ENCODE measurements at regions not wholly inside any gene's neighbourhood (a gene's known extent, or its start where the extent isn't known, plus 50 kb on each side); places are given as distances from the start of the nearest gene placed in this dataset.

GRCh38 chr1:48084826-48085225 is 87.6 kb upstream of the TRABD2B start:
- no peaks in the 10 kb centered on the region for H3K36me3 ChIP-seq (ENCODE audit: insufficient read depth, low read length)
- peaks cover 24% of the 10 kb centered on the region for H3K27me3 ChIP-seq (ENCODE audit: insufficient read depth, low read length)
- H3K4me1 ChIP-seq (ENCODE audit: control insufficient read depth, insufficient read depth, low read length, unreplicated experiment) = no peaks in the 10 kb centered on the region
- H3K27ac ChIP-seq (ENCODE audit: low read depth, low read length) = no peak overlapping the region
- H2AFZ ChIP-seq (ENCODE audit: low read length, unreplicated experiment) = no peak overlapping the region
- no peaks in the 10 kb centered on the region for H3K79me2 ChIP-seq (ENCODE audit: control insufficient read depth, insufficient read depth, low read length, unreplicated experiment)
- no peak overlapping the region for H3K4me3 ChIP-seq (ENCODE audit: low read depth, low read length)

GRCh38 chr1:48082271-48082962 is 85.2 kb upstream of the TRABD2B start:
- no peaks in the 10 kb centered on the region for H3K4me1 ChIP-seq (ENCODE audit: control insufficient read depth, insufficient read depth, low read length, unreplicated experiment)
- H3K79me2 ChIP-seq (ENCODE audit: control insufficient read depth, insufficient read depth, low read length, unreplicated experiment) = no peaks in the 10 kb centered on the region
- no peak overlapping the region for H3K27ac ChIP-seq (ENCODE audit: low read depth, low read length)
- H3K4me3 ChIP-seq (ENCODE audit: low read depth, low read length) = no peak overlapping the region
- no peaks in the 10 kb centered on the region for H3K36me3 ChIP-seq (ENCODE audit: insufficient read depth, low read length)
- H2AFZ ChIP-seq (ENCODE audit: low read length, unreplicated experiment) = no peak overlapping the region
- H3K27me3 ChIP-seq (ENCODE audit: insufficient read depth, low read length) = peaks cover 31% of the 10 kb centered on the region

- Histone ChIP-seq H3K27me3 (ENCODE audit: insufficient read depth, low read length) (peaks cover 33% of the 10 kb centered on the region), H3K4me1 (ENCODE audit: control insufficient read depth, insufficient read depth, low read length, unreplicated experiment) (no peaks in the 10 kb centered on the region), H3K36me3 (ENCODE audit: insufficient read depth, low read length) (no peaks in the 10 kb centered on the region)
These were observed 83.4 kb upstream of the TRABD2B start for GRCh38 chr1:48080331-48081255.

GRCh38 chr1:48079096-48079495 is 81.9 kb upstream of the TRABD2B start:
- peaks cover 27% of the 10 kb centered on the region for H3K27me3 ChIP-seq (ENCODE audit: insufficient read depth, low read length)
- no peak overlapping the region for H3K27ac ChIP-seq (ENCODE audit: low read depth, low read length)
- no peak overlapping the region for H3K4me3 ChIP-seq (ENCODE audit: low read depth, low read length)
- H2AFZ ChIP-seq (ENCODE audit: low read length, unreplicated experiment) = no peak overlapping the region
- no peaks in the 10 kb centered on the region for H3K36me3 ChIP-seq (ENCODE audit: insufficient read depth, low read length)
- no peaks in the 10 kb centered on the region for H3K79me2 ChIP-seq (ENCODE audit: control insufficient read depth, insufficient read depth, low read length, unreplicated experiment)
- no peaks in the 10 kb centered on the region for H3K4me1 ChIP-seq (ENCODE audit: control insufficient read depth, insufficient read depth, low read length, unreplicated experiment)

More at GRCh38 chr1:48080331-48081255, 83.4 kb upstream of the TRABD2B start:
- Histone ChIP-seq H3K27ac (ENCODE audit: low read depth, low read length) (no peak overlapping the region), H2AFZ (ENCODE audit: low read length, unreplicated experiment) (no peak overlapping the region), H3K79me2 (ENCODE audit: control insufficient read depth, insufficient read depth, low read length, unreplicated experiment) (no peaks in the 10 kb centered on the region), H3K4me3 (ENCODE audit: low read depth, low read length) (no peak overlapping the region)

GRCh38 chr1:48077795-48078222 is 80.6 kb upstream of the TRABD2B start:
- no peaks in the 10 kb centered on the region for H3K79me2 ChIP-seq (ENCODE audit: control insufficient read depth, insufficient read depth, low read length, unreplicated experiment)
- no peaks in the 10 kb centered on the region for H3K36me3 ChIP-seq (ENCODE audit: insufficient read depth, low read length)
- no peaks in the 10 kb centered on the region for H3K4me1 ChIP-seq (ENCODE audit: control insufficient read depth, insufficient read depth, low read length, unreplicated experiment)
- H3K27me3 ChIP-seq (ENCODE audit: insufficient read depth, low read length) = peaks cover 27% of the 10 kb centered on the region
- no peak overlapping the region for H3K27ac ChIP-seq (ENCODE audit: low read depth, low read length)
- H2AFZ ChIP-seq (ENCODE audit: low read length, unreplicated experiment) = no peak overlapping the region
- H3K4me3 ChIP-seq (ENCODE audit: low read depth, low read length) = no peak overlapping the region

GRCh38 chr1:48076017-48076416 is 78.8 kb upstream of the TRABD2B start:
- Histone ChIP-seq H3K79me2 (ENCODE audit: control insufficient read depth, insufficient read depth, low read length, unreplicated experiment) (no peaks in the 10 kb centered on the region), H3K36me3 (ENCODE audit: insufficient read depth, low read length) (no peaks in the 10 kb centered on the region), H3K27me3 (ENCODE audit: insufficient read depth, low read length) (peaks cover 27% of the 10 kb centered on the region), H3K4me1 (ENCODE audit: control insufficient read depth, insufficient read depth, low read length, unreplicated experiment) (no peaks in the 10 kb centered on the region), H3K27ac (ENCODE audit: low read depth, low read length) (no peak overlapping the region), H3K4me3 (ENCODE audit: low read depth, low read length) (no peak overlapping the region), H2AFZ (ENCODE audit: low read length, unreplicated experiment) (no peak overlapping the region)

GRCh38 chr1:48073798-48074530 is 76.8 kb upstream of the TRABD2B start:
- no peak overlapping the region for H3K4me3 ChIP-seq (ENCODE audit: low read depth, low read length)
- no peak overlapping the region for H2AFZ ChIP-seq (ENCODE audit: low read length, unreplicated experiment)
- H3K27me3 ChIP-seq (ENCODE audit: insufficient read depth, low read length) = peaks cover 21% of the 10 kb centered on the region
- peaks cover 15% of the 10 kb centered on the region for H3K4me1 ChIP-seq (ENCODE audit: control insufficient read depth, insufficient read depth, low read length, unreplicated experiment)
- no peaks in the 10 kb centered on the region for H3K79me2 ChIP-seq (ENCODE audit: control insufficient read depth, insufficient read depth, low read length, unreplicated experiment)
- H3K36me3 ChIP-seq (ENCODE audit: insufficient read depth, low read length) = no peaks in the 10 kb centered on the region
- no peak overlapping the region for H3K27ac ChIP-seq (ENCODE audit: low read depth, low read length)

- H3K4me1 ChIP-seq (ENCODE audit: control insufficient read depth, insufficient read depth, low read length, unreplicated experiment) = peaks cover 15% of the 10 kb centered on the region
- H3K27me3 ChIP-seq (ENCODE audit: insufficient read depth, low read length) = peaks cover 8% of the 10 kb centered on the region
- H3K36me3 ChIP-seq (ENCODE audit: insufficient read depth, low read length) = no peaks in the 10 kb centered on the region
- H3K27ac ChIP-seq (ENCODE audit: low read depth, low read length) = no peak overlapping the region
- H3K4me3 ChIP-seq (ENCODE audit: low read depth, low read length) = no peak overlapping the region
- H2AFZ ChIP-seq (ENCODE audit: low read length, unreplicated experiment) = no peak overlapping the region
- no peaks in the 10 kb centered on the region for H3K79me2 ChIP-seq (ENCODE audit: control insufficient read depth, insufficient read depth, low read length, unreplicated experiment)
These were observed 74.3 kb upstream of the TRABD2B start for GRCh38 chr1:48071513-48071912.

GRCh38 chr1:48070396-48070750 is 73.2 kb upstream of the TRABD2B start:
- H2AFZ ChIP-seq (ENCODE audit: low read length, unreplicated experiment) = no peak overlapping the region
- peak overlapping the region; percentile 16; the same call in 1 of the 2 replicates for H3K4me3 ChIP-seq (ENCODE audit: low read depth, low read length)
- H3K36me3 ChIP-seq (ENCODE audit: insufficient read depth, low read length) = no peaks in the 10 kb centered on the region
- H3K27me3 ChIP-seq (ENCODE audit: insufficient read depth, low read length) = peaks cover 4% of the 10 kb centered on the region; the same call in 1 of the 2 replicates
- peaks cover 15% of the 10 kb centered on the region for H3K4me1 ChIP-seq (ENCODE audit: control insufficient read depth, insufficient read depth, low read length, unreplicated experiment)
- H3K79me2 ChIP-seq (ENCODE audit: control insufficient read depth, insufficient read depth, low read length, unreplicated experiment) = no peaks in the 10 kb centered on the region
- H3K27ac ChIP-seq (ENCODE audit: low read depth, low read length) = peak overlapping the region; percentile 54

- H3K27me3 ChIP-seq (ENCODE audit: insufficient read depth, low read length) = peaks cover 1% of the 10 kb centered on the region; the same call in 1 of the 2 replicates
- H3K27ac ChIP-seq (ENCODE audit: low read depth, low read length) = peak overlapping the region; percentile 54
- peak overlapping the region; percentile 16; the same call in 1 of the 2 replicates for H3K4me3 ChIP-seq (ENCODE audit: low read depth, low read length)
- no peak overlapping the region for H2AFZ ChIP-seq (ENCODE audit: low read length, unreplicated experiment)
- H3K36me3 ChIP-seq (ENCODE audit: insufficient read depth, low read length) = no peaks in the 10 kb centered on the region
- H3K4me1 ChIP-seq (ENCODE audit: control insufficient read depth, insufficient read depth, low read length, unreplicated experiment) = peaks cover 15% of the 10 kb centered on the region
- no peaks in the 10 kb centered on the region for H3K79me2 ChIP-seq (ENCODE audit: control insufficient read depth, insufficient read depth, low read length, unreplicated experiment)
These were observed 72.6 kb upstream of the TRABD2B start for GRCh38 chr1:48069662-48070395.
